HCT116 (cell line): ENCODE measurements at regions not wholly inside any gene's neighbourhood (a gene's known extent, or its start where the extent isn't known, plus 50 kb on each side); places are given as distances from the start of the nearest gene placed in this dataset.

ENCODE experiments used
- CEBPB ChIP-seq: IDR thresholded peaks from 2 replicates; pipeline ENCODE4 v1.6.1; 2012; ENCODE audit warnings: low read depth
- CTCF ChIP-seq, 3 experiments: fragments of 200-600 bp in 1 of 3; sonication (generic) in 1 of 3; IDR thresholded peaks in 2 of 3; conservative IDR thresholded peaks in 1 of 3; 2 replicates each; pipeline ENCODE4 v1.5.1; 2012 to 2017; ENCODE audit warnings: low read depth in 2 of 3, low read length in 2 of 3, antibody characterized with exemption in 1 of 3, borderline replicate concordance in 1 of 3, control low read depth in 1 of 3, mild to moderate bottlenecking in 1 of 3, mixed read lengths in 1 of 3, mixed run types in 1 of 3, moderate library complexity in 1 of 3; ENCODE audit not compliant: insufficient read depth in 1 of 3
- EGR1 ChIP-seq: IDR thresholded peaks from 2 replicates; pipeline ENCODE4 v1.6.1; 2012; ENCODE audit warnings: low read depth
- EZH2 ChIP-seq: fragments of 200-600 bp; sonication (generic); IDR thresholded peaks from 2 replicates; pipeline ENCODE4 v1.6.1; 2017; ENCODE audit warnings: antibody characterized with exemption, mixed run types
- MAX ChIP-seq: IDR thresholded peaks from 2 replicates; pipeline ENCODE4 v1.6.1; 2012
- POLR2A ChIP-seq: IDR thresholded peaks from 2 replicates; pipeline ENCODE4 v1.7.0; 2011; ENCODE audit warnings: borderline replicate concordance; ENCODE audit not compliant: insufficient read depth, insufficient read length; ENCODE audit errors: extremely low read depth
- POLR2AphosphoS5 ChIP-seq: IDR thresholded peaks from 2 replicates; pipeline ENCODE4 v1.6.1; 2011; ENCODE audit warnings: mild to moderate bottlenecking, low read depth, low read length, moderate library complexity
- RAD21 ChIP-seq: IDR thresholded peaks from 2 replicates; pipeline ENCODE4 v1.6.1; 2012; ENCODE audit warnings: low read depth, mild to moderate bottlenecking
- REST ChIP-seq: IDR thresholded peaks from 2 replicates; pipeline ENCODE4 v1.6.1; 2012; ENCODE audit warnings: low read depth
- SP1 ChIP-seq: IDR thresholded peaks from 2 replicates; pipeline ENCODE4 v1.6.1; 2012; ENCODE audit warnings: low read depth
- SRF ChIP-seq: IDR thresholded peaks from 2 replicates; pipeline ENCODE4 v1.6.1; 2012; ENCODE audit warnings: low read depth
- ZBTB33 ChIP-seq: IDR thresholded peaks from 2 replicates; pipeline ENCODE4 v1.6.1; 2011; ENCODE audit warnings: mild to moderate bottlenecking, low read length, moderate library complexity; ENCODE audit not compliant: insufficient replicate concordance; ENCODE audit errors: extremely low read depth
- ZNF274 ChIP-seq: fragments of 200-500 bp; sonication (Bioruptor generic); IDR thresholded peaks from 2 replicates; pipeline ENCODE4 v1.6.1; 2014; ENCODE audit warnings: mild to moderate bottlenecking, low read depth, low read length, inconsistent platforms

- TF ChIP-seq POLR2AphosphoS5: no peak
- no peak for TF ChIP-seq CTCF (IDR thresholded peaks at IDR 0.05 in 2 of 3, conservative IDR thresholded peaks at IDR 0.05 in 1 of 3; ENCODE audit: borderline replicate concordance in 1 of 3, insufficient read depth in 1 of 3, low read depth in 2 of 3, low read length in 2 of 3)
- peak; percentile 42; the same call in 1 of the 2 replicates for TF ChIP-seq SP1
- TF ChIP-seq REST: no peak
- no peak for TF ChIP-seq SRF
- TF ChIP-seq RAD21: no peak
- no peak for TF ChIP-seq ZNF274
- TF ChIP-seq CEBPB: no peak
- no peak for TF ChIP-seq MAX
- no peak for TF ChIP-seq EZH2
- TF ChIP-seq POLR2A: no peak
- no peak for TF ChIP-seq EGR1
- TF ChIP-seq ZBTB33: no peak
These were observed 62.4 kb upstream of the TNFSF18 start for GRCh38 chr1:173113015-173113741.
